Panc1 (cell line): ENCODE measurements at regions not wholly inside any gene's neighbourhood (a gene's known extent, or its start where the extent isn't known, plus 50 kb on each side); places are given as distances from the start of the nearest gene placed in this dataset.

Experiments used
- ATAC-seq: fragments of 200-7000 bp; cut with Tn5 transposase; 2 replicates; pipeline ENCODE4 v1.9.1; 2020; ENCODE audit warnings: mild to moderate bottlenecking, moderate library complexity
- BruUV-seq: library from RNA; stranded (reverse); fragments of 400-500 nt; replicated peaks from 2 replicates; lab custom pipeline; 2021; lab: Mats Ljungman, UMichigan
- CTCF ChIA-PET: fragments of 300-600 bp; sonication (Branson Sonifier 250); formaldehyde crosslinking; loops from one replicate; lab custom pipeline; 2022; ENCODE audit warnings: antibody characterized with exemption; lab: Charles Lee
- POLR2A ChIA-PET: fragments of 300-600 bp; sonication (Branson Sonifier 250); formaldehyde crosslinking; loops from one replicate; lab custom pipeline; 2022; ENCODE audit warnings: antibody characterized with exemption; lab: Charles Lee
- DNase-seq: peaks from one replicate; pipeline ENCODE4 v3.0.0-alpha.2; 2010; ENCODE audit warnings: low read depth, low spot score
- H3K27ac ChIP-seq: 2 replicates; pipeline ENCODE4 v1.5.1; 2011; ENCODE audit warnings: mild to moderate bottlenecking, low read length, inconsistent platforms
- H3K27me3 ChIP-seq: fragments of 200-500 bp; sonication (Bioruptor generic); 2 replicates; pipeline ENCODE4 v1.6.0; 2014; ENCODE audit warnings: low read length, inconsistent platforms; ENCODE audit not compliant: control insufficient read depth, insufficient read depth
- H3K36me3 ChIP-seq: fragments of 200-500 bp; sonication (Bioruptor generic); 2 replicates; pipeline ENCODE4 v1.5.1; 2014; ENCODE audit warnings: inconsistent platforms, mild to moderate bottlenecking, low read length, moderate library complexity; ENCODE audit not compliant: control insufficient read depth, insufficient read depth
- H3K4me1 ChIP-seq: 2 replicates; pipeline ENCODE4 v1.5.1; 2011; ENCODE audit warnings: inconsistent platforms, mild to moderate bottlenecking, low read length, moderate library complexity; ENCODE audit not compliant: control insufficient read depth, insufficient read depth
- H3K4me3 ChIP-seq, 2 experiments: 2 replicates each; pipeline ENCODE4 v1.5.1; 2011 to 2012; ENCODE audit warnings: low read depth in 2 of 2, low read length in 2 of 2, mild to moderate bottlenecking in 2 of 2, inconsistent platforms in 1 of 2, moderate library complexity in 1 of 2
- H3K9me3 ChIP-seq: fragments of 200-500 bp; sonication (Bioruptor generic); 2 replicates; pipeline ENCODE4 v1.5.1; 2014; ENCODE audit warnings: low read depth, mild to moderate bottlenecking, inconsistent platforms, low read length, moderate library complexity; ENCODE audit not compliant: control insufficient read depth, insufficient read depth
- POLR2AphosphoS5 ChIP-seq: IDR thresholded peaks from 2 replicates; pipeline ENCODE4 v1.6.1; 2012; ENCODE audit warnings: mild to moderate bottlenecking, low read depth, low read length, moderate library complexity
- REST ChIP-seq, 2 experiments: IDR thresholded peaks; 2 replicates each; pipeline ENCODE4 v1.6.1; 2011 to 2012; ENCODE audit warnings: low read depth in 2 of 2, control low read depth in 1 of 2, low read length in 1 of 2, mild to moderate bottlenecking in 1 of 2, moderate library complexity in 1 of 2; ENCODE audit not compliant: insufficient read depth in 1 of 2
- SIN3A ChIP-seq: IDR thresholded peaks from 2 replicates; pipeline ENCODE4 v1.6.1; 2012; ENCODE audit warnings: low read depth, mild to moderate bottlenecking, low read length, moderate library complexity, borderline replicate concordance; ENCODE audit not compliant: insufficient read depth
- TCF7L2 ChIP-seq: IDR thresholded peaks from 2 replicates; pipeline ENCODE4 v1.6.1; 2011; ENCODE audit warnings: mild to moderate bottlenecking, low read depth, low read length, inconsistent platforms
- in situ Hi-C: cut with HindIII; loops from 2 replicates; pipeline ENCODE4 v1.10.0; 2016; ENCODE audit warnings: low sequenced_read_pairs, low pct_unique_long_range_greater_than_20kb
- intact Hi-C: fragments of 100-400 bp; cut with micrococcal nuclease; formaldehyde crosslinking; loops from one replicate; pipeline ENCODE4 v1.10.0; 2022; ENCODE audit not compliant: unreplicated experiment
- TF ChIP-seq, protein P1 (sequence below): fragments of 450-650 bp; IDR thresholded peaks from 2 replicates; pipeline ENCODE4 v1.5.1; 2017; ENCODE audit warnings: mild to moderate bottlenecking

GRCh38 chr3:110470310-110470709, 601.3 kb upstream of the NECTIN3 start:
- H3K27ac ChIP-seq: no peak overlapping the region
- DNase-seq: no peak
- no TSS peak for BruUV-seq
- intact Hi-C loops (no loop called here), in situ Hi-C loops (no loop called here)
- no peaks in the 10 kb centered on the region for H3K4me1 ChIP-seq
- H3K4me3 ChIP-seq: no peak overlapping the region
- H3K9me3 ChIP-seq: no peaks in the 10 kb centered on the region
- H3K36me3 ChIP-seq: no peaks in the 10 kb centered on the region
- TF ChIP-seq REST (IDR thresholded peaks at IDR 0.05; ENCODE audit: insufficient read depth in 1 of 2, low read depth in 2 of 2, low read length in 1 of 2) (no peak), SIN3A (no peak), POLR2AphosphoS5 (no peak), TCF7L2 (no peak)
- TF ChIP-seq, protein P1, sequence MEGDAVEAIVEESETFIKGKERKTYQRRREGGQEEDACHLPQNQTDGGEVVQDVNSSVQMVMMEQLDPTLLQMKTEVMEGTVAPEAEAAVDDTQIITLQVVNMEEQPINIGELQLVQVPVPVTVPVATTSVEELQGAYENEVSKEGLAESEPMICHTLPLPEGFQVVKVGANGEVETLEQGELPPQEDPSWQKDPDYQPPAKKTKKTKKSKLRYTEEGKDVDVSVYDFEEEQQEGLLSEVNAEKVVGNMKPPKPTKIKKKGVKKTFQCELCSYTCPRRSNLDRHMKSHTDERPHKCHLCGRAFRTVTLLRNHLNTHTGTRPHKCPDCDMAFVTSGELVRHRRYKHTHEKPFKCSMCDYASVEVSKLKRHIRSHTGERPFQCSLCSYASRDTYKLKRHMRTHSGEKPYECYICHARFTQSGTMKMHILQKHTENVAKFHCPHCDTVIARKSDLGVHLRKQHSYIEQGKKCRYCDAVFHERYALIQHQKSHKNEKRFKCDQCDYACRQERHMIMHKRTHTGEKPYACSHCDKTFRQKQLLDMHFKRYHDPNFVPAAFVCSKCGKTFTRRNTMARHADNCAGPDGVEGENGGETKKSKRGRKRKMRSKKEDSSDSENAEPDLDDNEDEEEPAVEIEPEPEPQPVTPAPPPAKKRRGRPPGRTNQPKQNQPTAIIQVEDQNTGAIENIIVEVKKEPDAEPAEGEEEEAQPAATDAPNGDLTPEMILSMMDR: no peak
- no peak for ATAC-seq
- ChIA-PET POLR2A (no interaction called here), CTCF (no interaction called here)
- no peaks in the 10 kb centered on the region for H3K27me3 ChIP-seq

DNA sequence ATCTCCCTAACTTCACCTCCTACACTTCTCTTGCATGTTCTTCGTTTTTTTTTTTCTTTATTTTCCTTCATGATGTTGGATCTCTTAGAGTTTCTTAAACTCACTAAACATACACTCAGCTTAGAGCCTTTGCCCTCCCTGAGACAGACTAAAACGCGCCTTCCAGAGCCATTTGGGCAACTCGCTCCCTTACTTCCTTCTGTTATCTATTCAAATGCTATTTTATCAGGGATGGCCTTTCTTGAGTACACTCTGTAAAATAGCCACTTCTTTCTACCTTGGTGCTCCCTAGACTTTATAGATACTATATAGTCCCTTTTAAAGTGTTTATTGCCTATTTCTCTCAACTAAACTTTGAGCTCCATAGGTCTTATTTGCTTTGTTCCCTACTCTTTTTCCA, 598.2 kb upstream of the NECTIN3 start:
- Histone ChIP-seq H3K36me3 (no peaks in the 10 kb centered on the region), H3K4me1 (no peaks in the 10 kb centered on the region), H3K27ac (no peak overlapping the region), H3K9me3 (no peaks in the 10 kb centered on the region), H3K27me3 (no peaks in the 10 kb centered on the region), H3K4me3 (no peak overlapping the region)
- ATAC-seq (no peak), DNase-seq (no peak)
- in situ Hi-C loops: no loop called here
- TF ChIP-seq POLR2AphosphoS5 (no peak), SIN3A (no peak), TCF7L2 (no peak), REST (IDR thresholded peaks at IDR 0.05; ENCODE audit: insufficient read depth in 1 of 2, low read depth in 2 of 2, low read length in 1 of 2) (no peak)
- TF ChIP-seq, protein P1: no peak
- intact Hi-C loops: no loop called here
- POLR2A ChIA-PET: no interaction called here
- BruUV-seq: no TSS peak
- CTCF ChIA-PET: no interaction called here
